ENCODE measurements at regions not wholly inside any gene's neighbourhood (a gene's known extent, or its start where the extent isn't known, plus 50 kb on each side); places are given as distances from the start of the nearest gene placed in this dataset.

DNA sequence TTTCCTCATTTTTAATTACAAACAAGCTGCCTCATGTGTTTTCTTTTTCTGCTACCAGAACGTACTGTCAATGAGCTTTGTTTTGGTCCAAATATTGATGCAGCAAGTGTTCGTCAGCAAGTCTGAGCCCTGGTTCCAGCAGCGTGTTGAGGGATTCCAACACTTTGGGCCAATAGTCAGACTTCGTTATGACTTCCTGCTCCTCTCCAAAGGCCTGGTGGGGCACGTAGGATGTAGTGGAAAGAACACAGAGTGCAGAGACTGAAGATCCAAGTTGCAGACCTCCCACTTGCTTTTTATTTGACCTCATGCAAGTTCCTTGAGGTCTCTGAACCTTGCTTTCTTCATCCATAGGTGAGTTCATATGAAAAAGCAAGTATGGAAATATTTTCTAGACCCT, 138.2 kb downstream of the BBOX1 start:
- no peak overlapping the region for H3K4me3 Mint-ChIP-seq
- H3K27me3 Mint-ChIP-seq, result peaks cover 8% of the 10 kb centered on the region
- no peaks in the 10 kb centered on the region for H3K9me3 Mint-ChIP-seq
- H3K36me3 Mint-ChIP-seq (ENCODE audit: low read depth), result no peaks in the 10 kb centered on the region
- H3K4me1 Mint-ChIP-seq, result no peaks in the 10 kb centered on the region
- H3K27ac Mint-ChIP-seq, result no peak overlapping the region
- ATAC-seq (replicated peaks), result no peak
